ENCODE measurements at regions not wholly inside any gene's neighbourhood (a gene's known extent, or its start where the extent isn't known, plus 50 kb on each side); places are given as distances from the start of the nearest gene placed in this dataset.

DNA sequence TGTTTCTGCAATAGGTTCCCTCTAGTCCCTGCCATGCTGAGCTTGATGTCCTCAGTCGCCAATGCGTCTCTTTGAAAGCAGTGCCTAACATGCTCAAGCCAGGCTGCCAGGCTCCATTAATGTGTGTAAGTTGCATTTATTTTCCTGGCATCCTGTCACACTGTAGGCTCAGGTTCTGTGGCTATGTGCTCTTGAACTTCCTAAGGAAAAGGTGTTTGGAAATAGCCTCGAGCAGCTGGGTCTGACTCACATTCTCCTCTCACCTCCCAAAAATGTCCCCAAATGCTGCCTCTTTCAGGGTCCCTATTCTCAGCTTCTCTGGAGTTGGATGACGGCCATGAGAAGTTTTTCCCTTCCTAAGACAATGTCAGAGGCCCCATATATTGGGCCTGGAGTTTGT, 58.0 kb upstream of the SLC14A2 start:
- no peak for TF ChIP-seq EZH2 (IDR thresholded peaks at IDR 0.05; ENCODE audit: low read length, unreplicated experiment)
- TF ChIP-seq CTCF (conservative IDR thresholded peaks at IDR 0.05; ENCODE audit: low read depth, low read length) = no peak
- no peak for TF ChIP-seq EZH2phosphoT487 (IDR thresholded peaks at IDR 0.05; ENCODE audit: borderline replicate concordance, low read length)

Measured in PC-3 (cell line).